ENCODE measurements at regions not wholly inside any gene's neighbourhood (a gene's known extent, or its start where the extent isn't known, plus 50 kb on each side); places are given as distances from the start of the nearest gene placed in this dataset.

GRCh38 chr13:56902276-56902675, 238.4 kb upstream of the PRR20A start:
- H3K9me3 ChIP-seq (ENCODE audit: low read depth, low read length): no peaks in the 10 kb centered on the region
- no peaks in the 10 kb centered on the region for H3K36me3 ChIP-seq (ENCODE audit: insufficient read depth, low read length)
- H3K4me3 ChIP-seq: no peak overlapping the region
- no peak overlapping the region for H3K27ac ChIP-seq
- TF ChIP-seq EZH2 (IDR thresholded peaks at IDR 0.05): no peak
- no peak for TF ChIP-seq POLR2AphosphoS5 (IDR thresholded peaks at IDR 0.05; ENCODE audit: borderline replicate concordance, low read depth, low read length)
- DNase-seq (ENCODE audit: low read depth, low spot score): no peak
- H3K9ac ChIP-seq (ENCODE audit: insufficient read length): no peak overlapping the region

- Histone ChIP-seq H3K9ac (ENCODE audit: insufficient read length) (no peak overlapping the region), H3K4me3 (no peak overlapping the region), H3K36me3 (ENCODE audit: insufficient read depth, low read length) (no peaks in the 10 kb centered on the region), H3K27ac (no peak overlapping the region), H3K9me3 (ENCODE audit: low read depth, low read length) (no peaks in the 10 kb centered on the region)
- DNase-seq (ENCODE audit: low read depth, low spot score): no peak
- no peak for TF ChIP-seq EZH2 (IDR thresholded peaks at IDR 0.05)
- TF ChIP-seq POLR2AphosphoS5 (IDR thresholded peaks at IDR 0.05; ENCODE audit: borderline replicate concordance, low read depth, low read length): no peak
These were observed 236.9 kb upstream of the PRR20A start for GRCh38 chr13:56903710-56904282.

DNA sequence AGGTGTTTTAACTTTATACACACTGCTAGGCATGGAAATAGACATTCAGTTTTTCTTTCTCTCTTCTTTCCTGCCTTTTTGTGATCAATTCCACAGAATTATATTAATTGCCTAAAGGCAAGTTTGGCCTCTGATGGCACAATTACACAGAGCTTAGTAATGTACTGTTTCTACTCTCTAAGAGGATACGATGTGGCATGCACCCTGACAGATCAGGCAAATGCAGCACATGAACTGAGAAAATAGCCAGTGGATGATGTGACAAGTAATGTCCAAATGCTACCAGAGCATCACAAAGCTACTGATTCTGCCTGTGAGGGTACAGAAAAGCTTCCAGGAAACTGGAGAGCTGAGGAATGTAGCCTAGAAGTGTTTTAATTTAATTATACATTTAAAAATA, 233.8 kb upstream of the PRR20A start:
- TF ChIP-seq FOXP2 (optimal IDR thresholded peaks at IDR 0.05; ENCODE audit: control extremely low read depth, extremely low read length, insufficient read depth): no peak
- no peak for TF ChIP-seq EZH2 (IDR thresholded peaks at IDR 0.05)
- no peak for TF ChIP-seq POLR2AphosphoS5 (IDR thresholded peaks at IDR 0.05; ENCODE audit: borderline replicate concordance, low read depth, low read length)
- Histone ChIP-seq H3K4me3 (no peak overlapping the region), H3K27ac (no peak overlapping the region), H3K9me3 (ENCODE audit: low read depth, low read length) (no peaks in the 10 kb centered on the region), H3K9ac (ENCODE audit: insufficient read length) (no peak overlapping the region), H3K36me3 (ENCODE audit: insufficient read depth, low read length) (no peaks in the 10 kb centered on the region)
- no peak for DNase-seq (ENCODE audit: low read depth, low spot score)

DNA sequence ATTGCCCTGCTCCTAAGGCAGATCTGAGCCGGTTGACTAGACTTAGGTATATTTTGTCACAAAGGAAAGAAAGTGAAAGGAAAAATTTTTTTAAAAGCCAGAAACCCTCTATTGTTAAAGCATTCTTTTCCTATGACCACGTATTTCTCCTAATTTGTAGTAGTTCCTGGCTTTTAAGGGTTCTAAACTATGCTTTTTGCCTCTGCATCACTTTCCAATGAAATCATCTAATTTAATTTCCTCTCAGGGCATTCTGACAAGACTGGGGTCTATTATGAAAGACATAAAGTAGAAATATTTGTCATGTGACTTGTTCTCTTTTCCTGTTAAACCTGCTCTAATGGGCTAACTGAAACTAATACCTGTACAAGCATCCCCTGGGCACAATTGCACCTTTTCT, 233.0 kb upstream of the PRR20A start:
- no peaks in the 10 kb centered on the region for H3K36me3 ChIP-seq (ENCODE audit: insufficient read depth, low read length)
- no peaks in the 10 kb centered on the region for H3K9me3 ChIP-seq (ENCODE audit: low read depth, low read length)
- no peak overlapping the region for H3K4me3 ChIP-seq
- DNase-seq (ENCODE audit: low read depth, low spot score): no peak
- no peak overlapping the region for H3K9ac ChIP-seq (ENCODE audit: insufficient read length)
- TF ChIP-seq FOXP2 (optimal IDR thresholded peaks at IDR 0.05; ENCODE audit: control extremely low read depth, extremely low read length, insufficient read depth) (no peak), EZH2 (IDR thresholded peaks at IDR 0.05) (no peak), POLR2AphosphoS5 (IDR thresholded peaks at IDR 0.05; ENCODE audit: borderline replicate concordance, low read depth, low read length) (no peak)
- no peak overlapping the region for H3K27ac ChIP-seq

- Histone ChIP-seq H3K9ac (ENCODE audit: insufficient read length) (no peak overlapping the region), H3K9me3 (ENCODE audit: low read depth, low read length) (no peaks in the 10 kb centered on the region), H3K4me3 (no peak overlapping the region), H3K27ac (no peak overlapping the region), H3K36me3 (ENCODE audit: insufficient read depth, low read length) (no peaks in the 10 kb centered on the region)
- DNase-seq (ENCODE audit: low read depth, low spot score): no peak
- TF ChIP-seq EZH2 (IDR thresholded peaks at IDR 0.05) (no peak), POLR2AphosphoS5 (IDR thresholded peaks at IDR 0.05; ENCODE audit: borderline replicate concordance, low read depth, low read length) (no peak), FOXP2 (optimal IDR thresholded peaks at IDR 0.05; ENCODE audit: control extremely low read depth, extremely low read length, insufficient read depth) (no peak)
These were observed 230.7 kb upstream of the PRR20A start for GRCh38 chr13:56909896-56910600.

DNA sequence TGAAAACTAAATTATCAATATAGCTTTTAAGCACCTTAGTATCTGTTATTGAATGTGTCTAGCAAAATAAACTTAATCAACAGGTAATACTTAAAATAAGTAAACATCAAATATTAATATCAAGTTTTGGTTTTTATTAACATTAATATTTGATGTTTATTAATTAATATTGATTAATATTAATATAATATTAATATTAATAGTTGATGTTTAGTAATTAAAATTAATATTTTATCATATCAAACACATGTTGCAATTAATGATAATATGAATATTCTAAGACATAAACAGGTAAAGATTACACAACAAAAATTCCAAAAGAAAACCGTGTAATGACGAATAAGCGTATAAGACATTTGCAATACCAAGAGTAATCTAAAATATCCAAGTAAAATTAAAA, 222.8 kb upstream of the PRR20A start:
- no peak for DNase-seq (ENCODE audit: low read depth, low spot score)
- no peak overlapping the region for H3K9ac ChIP-seq (ENCODE audit: insufficient read length)
- no peak overlapping the region for H3K27ac ChIP-seq
- H3K4me3 ChIP-seq: no peak overlapping the region
- no peak for TF ChIP-seq EZH2 (IDR thresholded peaks at IDR 0.05)
- TF ChIP-seq FOXP2 (optimal IDR thresholded peaks at IDR 0.05; ENCODE audit: control extremely low read depth, extremely low read length, insufficient read depth): no peak
- no peaks in the 10 kb centered on the region for H3K9me3 ChIP-seq (ENCODE audit: low read depth, low read length)
- H3K36me3 ChIP-seq (ENCODE audit: insufficient read depth, low read length): no peaks in the 10 kb centered on the region

- no peak overlapping the region for H3K27ac ChIP-seq
- no peak overlapping the region for H3K4me3 ChIP-seq
- TF ChIP-seq EZH2 (IDR thresholded peaks at IDR 0.05) (no peak), POLR2AphosphoS5 (IDR thresholded peaks at IDR 0.05; ENCODE audit: borderline replicate concordance, low read depth, low read length) (no peak), FOXP2 (optimal IDR thresholded peaks at IDR 0.05; ENCODE audit: control extremely low read depth, extremely low read length, insufficient read depth) (no peak)
- H3K9me3 ChIP-seq (ENCODE audit: low read depth, low read length): no peaks in the 10 kb centered on the region
- no peak overlapping the region for H3K9ac ChIP-seq (ENCODE audit: insufficient read length)
- H3K36me3 ChIP-seq (ENCODE audit: insufficient read depth, low read length): no peaks in the 10 kb centered on the region
- DNase-seq (ENCODE audit: low read depth, low spot score): no peak
These were observed 217.0 kb upstream of the PRR20A start for GRCh38 chr13:56923626-56924140.

DNA sequence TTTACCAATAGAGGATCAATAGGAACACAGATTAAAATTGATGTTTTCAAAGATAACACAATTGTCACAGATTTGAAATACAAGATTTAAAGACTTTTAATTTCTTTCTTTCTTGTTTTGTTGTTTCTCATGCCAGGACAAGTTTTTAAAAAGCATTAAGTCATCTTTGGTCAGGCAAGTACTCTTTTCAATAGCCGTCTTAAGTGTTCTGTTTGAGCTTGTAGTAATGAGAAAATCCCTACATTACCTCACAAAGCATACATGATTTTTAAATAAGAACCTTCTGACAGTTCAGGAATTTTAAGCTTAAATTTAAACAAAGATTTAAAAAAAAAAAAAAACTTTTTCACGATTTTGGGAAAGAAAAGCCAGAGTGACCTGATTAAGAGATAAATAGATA, 216.3 kb upstream of the PRR20A start:
- no peak overlapping the region for H3K9ac ChIP-seq (ENCODE audit: insufficient read length)
- no peaks in the 10 kb centered on the region for H3K9me3 ChIP-seq (ENCODE audit: low read depth, low read length)
- TF ChIP-seq POLR2AphosphoS5 (IDR thresholded peaks at IDR 0.05; ENCODE audit: borderline replicate concordance, low read depth, low read length): no peak
- no peak for TF ChIP-seq EZH2 (IDR thresholded peaks at IDR 0.05)
- TF ChIP-seq FOXP2 (optimal IDR thresholded peaks at IDR 0.05; ENCODE audit: control extremely low read depth, extremely low read length, insufficient read depth): no peak
- H3K27ac ChIP-seq: no peak overlapping the region
- H3K4me3 ChIP-seq: no peak overlapping the region
- no peaks in the 10 kb centered on the region for H3K36me3 ChIP-seq (ENCODE audit: insufficient read depth, low read length)
- no peak for DNase-seq (ENCODE audit: low read depth, low spot score)

GRCh38 chr13:56932104-56932503, 208.6 kb upstream of the PRR20A start:
- Histone ChIP-seq H3K4me3 (no peak overlapping the region), H3K9ac (ENCODE audit: insufficient read length) (no peak overlapping the region), H3K36me3 (ENCODE audit: insufficient read depth, low read length) (no peaks in the 10 kb centered on the region), H3K27ac (no peak overlapping the region), H3K9me3 (ENCODE audit: low read depth, low read length) (no peaks in the 10 kb centered on the region)
- DNase-seq (ENCODE audit: low read depth, low spot score): no peak
- TF ChIP-seq FOXP2 (optimal IDR thresholded peaks at IDR 0.05; ENCODE audit: control extremely low read depth, extremely low read length, insufficient read depth): no peak
- TF ChIP-seq POLR2AphosphoS5 (IDR thresholded peaks at IDR 0.05; ENCODE audit: borderline replicate concordance, low read depth, low read length): no peak
- TF ChIP-seq EZH2 (IDR thresholded peaks at IDR 0.05): no peak
